SK-N-SH (cell line): ENCODE measurements at regions not wholly inside any gene's neighbourhood (a gene's known extent, or its start where the extent isn't known, plus 50 kb on each side); places are given as distances from the start of the nearest gene placed in this dataset.

Source experiments
- CTCF ChIA-PET: fragments of 300-600, 350-600 bp; formaldehyde crosslinking; extraction: SDS; loops from one replicate; lab custom pipeline; 2021; lab: Yijun Ruan, JAX
- POLR2A ChIA-PET: fragments of 350-600 bp; sonication (Branson Sonifier 250); formaldehyde crosslinking; extraction: SDS; loops from one replicate; lab custom pipeline; 2020; ENCODE audit warnings: antibody characterized with exemption, inconsistent platforms; lab: Yijun Ruan, JAX
- DNase-seq: peaks from one replicate; pipeline ENCODE4 v3.0.0; 2012
- H2AFZ ChIP-seq: fragments of 200-600 bp; sonication (generic); 2 replicates; pipeline ENCODE4 v1.8.1; 2016; ENCODE audit warnings: antibody characterized with exemption, mild to moderate bottlenecking, low read depth
- H3F3A ChIP-seq: fragments of 200-600 bp; sonication (generic); replicated peaks from 2 replicates; pipeline ENCODE3; 2016; ENCODE audit warnings: antibody characterized with exemption, mild to moderate bottlenecking; ENCODE audit not compliant: insufficient read depth
- H3K27ac ChIP-seq, 2 experiments: fragments of 200-500 bp in 1 of 2; fragments of 200-600 bp in 1 of 2; sonication (Bioruptor generic) in 1 of 2; sonication (generic), shearing (Covaris generic) in 1 of 2; 2 replicates each; pipeline versions ENCODE4 v1.5.1 to v1.6.1; 2014 to 2016; ENCODE audit warnings: low read depth in 2 of 2, inconsistent platforms in 1 of 2, low read length in 1 of 2, mild to moderate bottlenecking in 1 of 2, mixed read lengths in 1 of 2
- H3K27me3 ChIP-seq: fragments of 200-600 bp; sonication (generic), shearing (Covaris generic); 2 replicates; pipeline ENCODE4 v1.6.1; 2016; ENCODE audit warnings: mixed run types; ENCODE audit not compliant: insufficient read depth
- H3K36me3 ChIP-seq, 2 experiments: fragments of 200-500 bp in 1 of 2; fragments of 200-600 bp in 1 of 2; sonication (Bioruptor generic) in 1 of 2; sonication (generic) in 1 of 2; replicated peaks in 1 of 2; 2 replicates each; pipeline versions ENCODE3 to v1.5.1; 2014 to 2016; ENCODE audit warnings: low read length in 1 of 2, mild to moderate bottlenecking in 1 of 2; ENCODE audit not compliant: insufficient read depth in 2 of 2, control insufficient read depth in 1 of 2
- H3K4me1 ChIP-seq, 2 experiments: fragments of 200-500 bp in 1 of 2; fragments of 200-600 bp in 1 of 2; sonication (Bioruptor generic) in 1 of 2; sonication (generic), shearing (Covaris generic) in 1 of 2; 2 replicates each; pipeline versions ENCODE4 v1.5.1 to v1.6.1; 2014 to 2016; ENCODE audit warnings: low read depth in 1 of 2, low read length in 1 of 2, mixed run types in 1 of 2; ENCODE audit not compliant: insufficient read depth in 2 of 2, control insufficient read depth in 1 of 2
- H3K4me2 ChIP-seq: fragments of 200-600 bp; sonication (generic), shearing (Covaris generic); 2 replicates; pipeline ENCODE4 v1.6.1; 2017; ENCODE audit warnings: mixed run types
- H3K4me3 ChIP-seq, 2 experiments: fragments of 200-500 bp in 1 of 2; fragments of 200-600 bp in 1 of 2; sonication (Bioruptor generic) in 1 of 2; sonication (generic), shearing (Covaris generic) in 1 of 2; 2 replicates each; pipeline versions ENCODE4 v1.5.1 to v1.8.1; 2014 to 2016; ENCODE audit warnings: low read depth in 2 of 2, inconsistent platforms in 1 of 2, low read length in 1 of 2, mild to moderate bottlenecking in 1 of 2, mixed read lengths in 1 of 2, moderate library complexity in 1 of 2
- H3K79me2 ChIP-seq: fragments of 200-600 bp; sonication (generic); 2 replicates; pipeline ENCODE4 v1.8.1; 2017; ENCODE audit warnings: mild to moderate bottlenecking; ENCODE audit not compliant: insufficient read depth
- H3K9ac ChIP-seq: fragments of 200-600 bp; sonication (generic); 2 replicates; pipeline ENCODE4 v1.6.1; 2017; ENCODE audit warnings: mixed run types
- H3K9me2 ChIP-seq: fragments of 200-600 bp; sonication (generic); 2 replicates; pipeline ENCODE4 v1.6.1; 2017; ENCODE audit warnings: mixed run types
- H3K9me3 ChIP-seq: fragments of 200-600 bp; sonication (generic); 2 replicates; pipeline ENCODE4 v1.6.1; 2017; ENCODE audit warnings: mixed run types, mild to moderate bottlenecking, moderate library complexity
- H4K20me1 ChIP-seq: fragments of 200-600 bp; sonication (generic); 2 replicates; pipeline ENCODE4 v1.6.1; 2017; ENCODE audit warnings: mild to moderate bottlenecking, mixed run types; ENCODE audit not compliant: insufficient read depth
- EZH2phosphoT487 ChIP-seq: fragments of 200-600 bp; sonication (generic); IDR thresholded peaks from 2 replicates; pipeline ENCODE4 v1.6.1; 2017; ENCODE audit warnings: low read depth, mixed run types, mild to moderate bottlenecking, antibody characterized with exemption, moderate library complexity, borderline replicate concordance
- FOSL2 ChIP-seq: IDR thresholded peaks from 2 replicates; pipeline ENCODE4 v1.4.0; 2012; ENCODE audit warnings: low read depth, mild to moderate bottlenecking, moderate library complexity, borderline replicate concordance
- FOXJ3 ChIP-seq: sonication (generic); formaldehyde crosslinking; IDR thresholded peaks from 2 replicates; pipeline ENCODE4 v1.5.1; 2020; ENCODE audit warnings: mild to moderate bottlenecking, missing genetic modification reagents
- FOXM1 ChIP-seq: IDR thresholded peaks from 2 replicates; pipeline ENCODE4 v1.4.0; 2012; ENCODE audit warnings: low read depth, mild to moderate bottlenecking
- GABPA ChIP-seq: IDR thresholded peaks from 2 replicates; pipeline ENCODE4 v1.4.0; 2012; ENCODE audit warnings: low read depth, mild to moderate bottlenecking
- GATA2 ChIP-seq: sonication (generic); formaldehyde crosslinking; IDR thresholded peaks from 2 replicates; pipeline ENCODE4 v1.5.0; 2020; ENCODE audit warnings: mild to moderate bottlenecking, missing genetic modification reagents
- NFIC ChIP-seq: IDR thresholded peaks from 2 replicates; pipeline ENCODE4 v1.4.0; 2012; ENCODE audit warnings: borderline replicate concordance
- POLR2AphosphoS5 ChIP-seq: IDR thresholded peaks from 2 replicates; pipeline ENCODE4 v1.6.1; 2012; ENCODE audit warnings: low read depth, low read length
- RAD21 ChIP-seq: IDR thresholded peaks from 2 replicates; pipeline ENCODE4 v1.6.1; 2012; ENCODE audit warnings: mild to moderate bottlenecking, low read length
- RCOR1 ChIP-seq: fragments of 150-350 bp; IDR thresholded peaks from 2 replicates; pipeline ENCODE4 v1.6.1; 2017; ENCODE audit warnings: antibody characterized with exemption, low read length
- RXRA ChIP-seq: IDR thresholded peaks from 2 replicates; pipeline ENCODE4 v1.4.0; 2012; ENCODE audit warnings: low read depth, mild to moderate bottlenecking, borderline replicate concordance
- SIN3A ChIP-seq: IDR thresholded peaks from 2 replicates; pipeline ENCODE4 v1.6.1; 2012; ENCODE audit warnings: low read depth, mild to moderate bottlenecking, low read length, moderate library complexity, borderline replicate concordance
- SMC3 ChIP-seq: IDR thresholded peaks from 2 replicates; pipeline ENCODE4 v1.6.1; 2012; ENCODE audit warnings: low read depth, low read length, improper control_type of control experiment
- TAF1 ChIP-seq: IDR thresholded peaks from 2 replicates; pipeline ENCODE4 v1.6.1; 2012; ENCODE audit warnings: low read depth, mild to moderate bottlenecking, low read length, moderate library complexity, borderline replicate concordance
- TCF12 ChIP-seq: IDR thresholded peaks from 2 replicates; pipeline ENCODE4 v1.4.0; 2012
- USF1 ChIP-seq: IDR thresholded peaks from 2 replicates; pipeline ENCODE4 v1.4.0; 2012; ENCODE audit warnings: low read depth, borderline replicate concordance
- ZBTB33 ChIP-seq: IDR thresholded peaks from 2 replicates; pipeline ENCODE4 v1.4.0; 2012; ENCODE audit warnings: low read depth, borderline replicate concordance
- WGBS: methylation state at CpG from one replicate; pipeline ENCODE4 v1.1.6; 2017; ENCODE audit warnings: low lambda C conversion rate; 5-methylcytosine and 5-hydroxymethylcytosine counted together
- TF ChIP-seq, protein P1 (sequence below): IDR thresholded peaks from 2 replicates; pipeline ENCODE4; 2012

DNA sequence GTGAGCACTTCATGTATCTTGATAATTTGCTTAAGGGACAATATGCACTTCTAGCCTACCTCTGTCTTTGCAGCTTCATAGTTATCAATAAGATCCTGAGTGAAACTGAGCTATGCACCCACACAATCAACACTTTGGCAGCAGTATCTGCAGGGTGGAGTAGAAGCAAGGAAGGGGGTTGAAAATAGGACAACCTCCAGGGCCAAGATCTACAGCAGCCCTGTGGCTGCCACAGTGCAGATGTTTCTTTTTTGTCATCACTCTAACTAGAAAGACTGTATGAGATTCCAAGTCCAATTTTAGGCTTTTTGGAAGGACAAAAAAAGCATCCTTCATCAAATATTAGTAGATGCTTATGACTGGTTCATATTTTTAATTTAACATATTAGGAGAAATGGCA lies 336.1 kb upstream of the CITED2 start:
- no peaks in the 10 kb centered on the region for H3K27me3 ChIP-seq
- peak overlapping the region; percentile 78 for H2AFZ ChIP-seq
- peaks cover 26% of the 10 kb centered on the region for H3F3A ChIP-seq
- ChIA-PET CTCF (no interaction called here), POLR2A (no interaction called here)
- TF ChIP-seq FOSL2 (no peak), USF1 (no peak), EZH2phosphoT487 (no peak), RAD21 (no peak)
- H3K4me1 ChIP-seq: peaks cover 0 to 13% of the 10 kb centered on the region in 2 experiments; a peak in 2 of 4 replicates
- H3K27ac ChIP-seq: no peak overlapping the region; a peak in 1 of 4 replicates
- H3K9me2 ChIP-seq: no peaks in the 10 kb centered on the region
- H3K79me2 ChIP-seq: no peaks in the 10 kb centered on the region
- no peaks in the 10 kb centered on the region for H3K9me3 ChIP-seq
- H3K4me2 ChIP-seq: no peak overlapping the region
- H3K36me3 ChIP-seq: no peaks in the 10 kb centered on the region
- DNase-seq: no peak
- H3K9ac ChIP-seq: no peak overlapping the region
- H3K4me3 ChIP-seq: no peak overlapping the region
- H4K20me1 ChIP-seq: no peaks in the 10 kb centered on the region

GRCh38 chr6:139708337-139709199 lies 334.1 kb upstream of the CITED2 start:
- peak overlapping the region; percentile 74; the same call in 1 of the 2 replicates for H2AFZ ChIP-seq
- peak; percentile 51; the same call in 1 of the 2 replicates for TF ChIP-seq POLR2AphosphoS5
- peak; percentile 86 for TF ChIP-seq FOSL2
- TF ChIP-seq, protein P1, sequence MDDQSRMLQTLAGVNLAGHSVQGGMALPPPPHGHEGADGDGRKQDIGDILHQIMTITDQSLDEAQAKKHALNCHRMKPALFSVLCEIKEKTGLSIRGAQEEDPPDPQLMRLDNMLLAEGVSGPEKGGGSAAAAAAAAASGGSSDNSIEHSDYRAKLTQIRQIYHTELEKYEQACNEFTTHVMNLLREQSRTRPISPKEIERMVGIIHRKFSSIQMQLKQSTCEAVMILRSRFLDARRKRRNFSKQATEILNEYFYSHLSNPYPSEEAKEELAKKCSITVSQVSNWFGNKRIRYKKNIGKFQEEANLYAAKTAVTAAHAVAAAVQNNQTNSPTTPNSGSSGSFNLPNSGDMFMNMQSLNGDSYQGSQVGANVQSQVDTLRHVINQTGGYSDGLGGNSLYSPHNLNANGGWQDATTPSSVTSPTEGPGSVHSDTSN: peak; percentile 75
- TF ChIP-seq TAF1: peak; percentile 36; the same call in 1 of the 2 replicates
- no peak for TF ChIP-seq SIN3A
- peak; percentile 44; the same call in 1 of the 2 replicates for TF ChIP-seq ZBTB33
- TF ChIP-seq RAD21: no peak
- TF ChIP-seq RCOR1: no peak
- TF ChIP-seq GABPA: peak; percentile 11; the same call in 1 of the 2 replicates
- TF ChIP-seq TCF12: peak; percentile 85
- no peak; the same call in 1 of the 2 replicates for TF ChIP-seq SMC3
- no peak for TF ChIP-seq USF1
- TF ChIP-seq RXRA: peak; percentile 76
- no peak for TF ChIP-seq EZH2phosphoT487
- TF ChIP-seq GATA2 (CRISPR knock-in tag): no peak
- peak; percentile 78 for TF ChIP-seq NFIC
- TF ChIP-seq FOXM1: no peak
- TF ChIP-seq FOXJ3: no peak

More at GRCh38 chr6:139708337-139709199, 334.1 kb upstream of the CITED2 start:
- Histone ChIP-seq H3K4me1 (peaks cover 0 to 13% of the 10 kb centered on the region in 2 experiments; a peak in 2 of 4 replicates), H3F3A (peaks cover 26% of the 10 kb centered on the region), H3K36me3 (no peaks in the 10 kb centered on the region), H3K27me3 (no peaks in the 10 kb centered on the region), H3K9me2 (no peaks in the 10 kb centered on the region), H3K27ac (peak overlapping the region; percentile 81 to 88; a peak in 3 of 4 replicates), H3K9ac (peak overlapping the region; percentile 53; the same call in 1 of the 2 replicates), H3K79me2 (no peaks in the 10 kb centered on the region), H3K4me3 (no peak overlapping the region), H4K20me1 (no peaks in the 10 kb centered on the region), H3K9me3 (no peaks in the 10 kb centered on the region), H3K4me2 (peak overlapping the region; percentile 68; the same call in 1 of the 2 replicates)
- DNase-seq: no peak
- ChIA-PET CTCF (no interaction called here), POLR2A (no interaction called here)
- 3% methylated on average over 6 of the region's 6 CpGs for WGBS
